HG02943 (cell line): ENCODE measurements at regions not wholly inside any gene's neighbourhood (a gene's known extent, or its start where the extent isn't known, plus 50 kb on each side); places are given as distances from the start of the nearest gene placed in this dataset.

Experiments
- ATAC-seq: cut with Tn5 transposase; IDR thresholded peaks from one replicate; pipeline ENCODE4 v1.9.1; 2021; ENCODE audit warnings: mild to moderate bottlenecking, low read depth, moderate library complexity; ENCODE audit not compliant: unreplicated experiment

DNA sequence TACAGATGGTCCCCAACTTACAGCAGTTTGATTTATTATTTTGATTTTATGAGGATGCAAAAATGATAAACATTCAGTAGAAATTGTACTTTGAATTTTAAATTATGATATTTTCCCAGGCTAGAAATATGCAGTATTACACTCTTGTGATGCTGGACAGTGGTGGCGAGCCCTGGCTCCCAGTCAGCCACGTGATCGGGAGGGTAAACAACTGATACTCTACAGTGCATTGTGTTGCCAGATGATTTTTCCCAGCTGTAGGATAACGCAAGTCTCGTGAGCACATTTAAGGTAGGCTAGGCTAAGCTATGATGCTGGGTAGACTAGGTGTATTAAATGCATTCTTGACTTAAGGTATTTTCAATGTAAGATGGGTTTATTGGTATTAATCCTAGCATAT is 865.2 kb downstream of the SORCS3 start:
- no peak for ATAC-seq

DNA sequence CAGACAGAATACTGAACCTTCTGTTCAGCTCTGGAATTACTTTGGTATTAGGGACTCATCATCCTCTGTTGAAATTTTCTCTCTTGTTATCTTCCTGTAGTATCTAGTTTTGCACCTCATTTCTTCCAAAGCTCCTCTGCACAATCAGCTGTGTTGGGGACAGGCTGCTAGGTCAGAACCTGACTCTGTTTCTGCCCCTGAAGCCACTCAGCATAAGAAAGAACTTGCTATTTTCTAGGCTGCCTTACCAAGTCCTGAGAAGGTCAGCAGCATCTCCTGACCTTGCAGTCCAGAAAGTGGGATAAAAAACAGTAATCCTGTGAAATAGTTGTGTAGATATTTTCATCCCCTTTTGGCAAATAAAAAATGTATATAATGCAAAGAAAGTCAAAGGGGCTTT is 862.6 kb downstream of the SORCS3 start:
- ATAC-seq = no peak

DNA sequence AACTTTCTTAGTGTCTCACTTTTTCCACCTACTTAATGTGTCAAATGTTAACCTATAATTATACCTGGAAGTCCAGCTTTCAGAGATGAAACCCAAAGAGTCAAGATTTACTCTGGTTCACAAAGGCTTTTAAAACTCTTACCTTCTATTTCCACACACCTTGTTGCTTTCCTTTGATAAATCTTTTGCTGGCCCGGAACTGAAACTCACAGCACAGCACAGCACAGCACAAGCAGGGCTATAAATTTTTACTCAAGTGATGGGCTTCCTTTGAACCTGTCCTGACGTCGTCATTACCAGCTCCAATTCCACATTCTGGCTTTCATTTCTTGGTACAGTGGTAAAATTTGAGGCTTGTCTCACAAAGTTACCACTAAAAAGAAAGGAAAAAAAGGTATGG is 861.0 kb downstream of the SORCS3 start:
- ATAC-seq = no peak

DNA sequence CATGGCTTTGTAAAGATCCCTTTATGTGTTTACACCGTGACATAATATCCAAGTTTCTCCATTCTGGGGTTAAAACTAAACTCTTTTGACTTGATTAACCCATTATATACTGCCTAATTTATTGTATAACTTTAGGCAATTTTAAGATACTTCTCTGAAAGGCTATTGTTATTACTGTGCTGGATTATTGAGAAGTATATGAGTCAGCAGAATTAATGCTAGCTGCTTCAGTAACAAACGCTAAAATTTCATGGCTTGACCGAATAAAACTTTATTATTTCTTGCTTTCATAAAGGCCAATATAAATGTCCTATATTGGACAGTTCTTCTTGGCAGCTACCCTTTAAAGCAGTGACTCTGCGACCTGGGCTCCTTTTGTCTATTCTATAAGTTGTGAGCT is 853.9 kb downstream of the SORCS3 start:
- ATAC-seq = no peak

DNA sequence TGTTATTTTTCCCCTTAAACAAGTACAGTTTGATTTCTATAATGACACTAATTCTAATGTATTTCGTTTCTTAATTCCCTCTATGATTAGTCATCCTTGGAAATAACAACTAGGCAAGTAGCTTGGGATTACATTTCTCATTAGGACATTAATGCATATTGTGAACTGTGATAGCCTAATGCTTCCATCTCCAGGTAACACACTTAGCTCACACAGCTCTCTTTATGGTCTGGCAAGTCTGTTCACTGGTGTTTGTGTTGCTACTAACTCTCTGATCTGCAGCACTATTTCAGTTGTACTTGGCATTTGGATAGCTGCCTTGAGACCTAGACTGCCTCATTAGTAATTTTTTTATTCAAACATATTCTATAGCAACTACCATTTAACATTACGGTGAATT is 853.2 kb downstream of the SORCS3 start:
- ATAC-seq = no peak

DNA sequence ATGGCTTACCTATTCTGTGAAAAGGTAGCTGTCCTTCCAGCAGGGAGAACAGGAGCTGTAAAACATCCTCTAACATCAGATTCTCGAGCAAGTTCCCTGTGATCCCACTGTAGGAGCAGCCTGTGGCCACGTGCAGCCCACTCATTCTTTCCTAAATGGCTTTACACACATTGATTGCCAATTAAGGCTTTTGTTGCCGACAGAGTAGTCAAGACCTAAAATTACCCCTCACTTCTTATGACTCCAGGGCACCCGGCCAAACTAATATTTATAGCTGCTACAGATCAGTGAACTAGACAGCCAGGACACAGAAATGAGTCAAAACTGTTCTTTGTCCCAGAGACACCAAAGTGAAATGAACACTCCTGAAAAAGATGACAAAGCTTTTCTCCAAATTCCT is 832.1 kb downstream of the SORCS3 start:
- ATAC-seq = no peak

DNA sequence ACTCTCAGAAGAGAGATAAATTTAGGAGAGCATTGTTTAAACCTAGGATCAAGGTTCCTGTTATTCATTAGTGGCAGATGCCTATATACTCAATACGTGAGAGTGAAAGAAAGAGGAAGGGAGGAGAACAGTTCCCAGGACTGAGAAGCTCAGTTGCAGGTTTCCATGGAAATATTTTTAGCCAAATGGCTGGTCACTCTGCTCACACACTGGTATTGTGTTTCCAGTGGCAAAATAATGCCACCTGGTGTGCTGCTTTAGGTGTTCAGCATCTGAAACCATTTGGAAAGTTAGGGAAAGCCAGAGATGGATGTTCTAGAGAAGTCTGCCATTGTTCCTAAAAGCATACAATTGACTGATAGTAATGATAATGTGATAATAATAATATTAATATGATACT is 827.7 kb downstream of the SORCS3 start:
- no peak for ATAC-seq

DNA sequence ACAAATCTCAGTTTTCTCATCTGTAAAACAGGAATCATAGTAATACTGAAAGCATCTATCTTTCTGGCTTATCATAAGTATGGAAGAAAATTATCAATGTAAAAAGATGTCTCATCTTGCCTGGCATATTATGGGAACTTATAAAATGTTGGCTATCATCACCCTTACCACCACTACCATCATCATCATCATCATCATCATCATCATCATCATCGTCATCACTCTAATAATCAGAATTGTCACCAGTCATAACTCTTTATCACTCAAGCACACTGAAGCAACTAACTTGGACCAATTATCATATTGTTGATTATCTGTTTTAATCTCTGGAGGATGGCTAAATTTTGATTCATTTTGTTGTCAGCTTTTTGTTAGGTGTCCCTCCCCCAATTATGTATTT is 825.4 kb downstream of the SORCS3 start:
- no peak for ATAC-seq

DNA sequence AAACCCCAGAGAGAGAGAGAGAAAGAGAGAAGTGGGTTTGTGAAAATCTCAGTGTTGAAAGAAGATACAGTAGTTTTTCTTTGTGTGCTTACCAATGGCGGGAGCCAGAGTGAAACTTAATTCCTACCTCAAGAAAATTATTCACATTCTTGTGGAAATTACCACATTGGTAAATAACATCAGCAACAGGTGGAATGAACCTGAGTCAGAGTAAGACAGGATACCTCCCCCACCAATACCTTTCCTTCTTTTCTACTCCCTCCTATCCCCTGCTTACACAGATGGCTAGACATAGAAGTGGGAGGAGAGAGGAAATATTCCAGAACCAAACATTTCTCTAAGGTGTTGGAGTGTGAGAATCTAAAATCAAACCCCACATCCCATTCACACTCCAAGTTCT is 793.9 kb downstream of the SORCS3 start:
- no peak for ATAC-seq

DNA sequence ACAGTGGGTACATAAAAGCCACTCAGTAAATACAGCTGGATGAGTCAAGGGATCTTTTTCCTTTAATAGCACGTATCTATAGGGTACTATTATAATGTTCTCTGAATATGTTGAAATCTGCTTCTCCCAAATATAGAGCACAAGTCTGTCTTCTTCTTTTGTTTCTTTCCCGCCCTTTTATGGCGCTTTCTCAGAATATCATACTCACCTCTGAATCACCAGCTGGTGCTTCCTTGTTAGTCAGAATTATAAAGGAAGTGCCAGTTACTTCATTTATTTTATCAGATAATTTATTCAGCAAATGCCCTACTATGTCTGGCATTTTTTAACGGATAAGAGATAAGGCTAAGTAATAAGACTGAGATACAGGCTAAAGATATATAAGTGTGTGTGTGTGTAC is 772.9 kb downstream of the SORCS3 start:
- no peak for ATAC-seq

DNA sequence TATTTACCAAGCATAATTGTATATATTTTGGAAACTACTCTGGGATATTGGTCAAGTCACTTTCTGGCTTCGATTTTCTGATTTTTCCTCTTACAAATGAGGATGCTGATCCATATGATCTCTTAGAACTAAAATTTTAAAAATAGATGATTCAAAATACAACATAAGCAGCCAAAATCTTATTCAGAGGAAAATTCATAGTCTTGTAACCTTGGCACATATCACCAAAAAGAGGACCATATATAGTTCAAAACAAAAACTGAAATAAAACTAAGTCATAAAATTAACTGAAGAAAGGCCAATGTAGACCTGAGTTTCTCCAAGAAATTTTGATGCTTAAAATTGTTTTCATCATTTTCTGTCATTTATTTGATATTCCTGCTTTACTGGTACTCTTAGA is 768.3 kb downstream of the SORCS3 start:
- ATAC-seq = no peak

DNA sequence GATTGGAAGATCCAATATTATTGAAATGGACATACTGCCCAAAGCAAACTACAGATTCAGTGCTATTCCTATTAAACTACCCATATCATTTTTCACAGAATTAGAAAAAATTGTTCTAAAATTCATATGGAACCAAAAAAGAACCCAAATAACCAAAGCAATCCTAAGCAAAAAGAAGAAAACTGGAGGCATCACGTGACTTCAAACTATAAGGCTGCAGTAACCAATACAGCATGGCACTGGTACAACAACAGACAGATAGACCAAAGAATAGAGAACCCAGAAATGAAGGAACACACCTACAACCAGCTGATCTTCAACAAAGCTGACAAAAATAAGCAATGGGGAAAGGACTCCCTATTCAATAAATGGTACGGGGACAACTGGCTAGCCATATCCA is 765.4 kb downstream of the SORCS3 start:
- ATAC-seq = no peak

DNA sequence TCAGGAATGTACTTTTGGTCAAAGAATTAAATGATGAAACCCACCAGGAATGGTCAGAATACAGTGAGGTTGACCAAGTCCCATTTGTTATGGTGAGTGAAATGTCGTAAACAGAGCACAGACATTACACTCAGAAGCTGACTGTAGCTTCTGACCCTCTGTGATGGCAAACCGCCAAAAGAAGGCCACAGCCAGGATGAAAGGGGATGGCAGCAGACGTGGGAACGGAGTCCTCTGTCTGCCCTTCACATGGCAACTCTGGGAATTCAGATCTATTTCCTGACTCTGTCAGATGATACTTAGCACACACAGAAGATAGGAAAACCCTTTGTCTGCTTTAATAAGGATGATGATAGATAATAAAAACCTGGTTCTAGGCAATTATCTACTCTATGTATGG is 757.1 kb downstream of the SORCS3 start:
- no peak for ATAC-seq

DNA sequence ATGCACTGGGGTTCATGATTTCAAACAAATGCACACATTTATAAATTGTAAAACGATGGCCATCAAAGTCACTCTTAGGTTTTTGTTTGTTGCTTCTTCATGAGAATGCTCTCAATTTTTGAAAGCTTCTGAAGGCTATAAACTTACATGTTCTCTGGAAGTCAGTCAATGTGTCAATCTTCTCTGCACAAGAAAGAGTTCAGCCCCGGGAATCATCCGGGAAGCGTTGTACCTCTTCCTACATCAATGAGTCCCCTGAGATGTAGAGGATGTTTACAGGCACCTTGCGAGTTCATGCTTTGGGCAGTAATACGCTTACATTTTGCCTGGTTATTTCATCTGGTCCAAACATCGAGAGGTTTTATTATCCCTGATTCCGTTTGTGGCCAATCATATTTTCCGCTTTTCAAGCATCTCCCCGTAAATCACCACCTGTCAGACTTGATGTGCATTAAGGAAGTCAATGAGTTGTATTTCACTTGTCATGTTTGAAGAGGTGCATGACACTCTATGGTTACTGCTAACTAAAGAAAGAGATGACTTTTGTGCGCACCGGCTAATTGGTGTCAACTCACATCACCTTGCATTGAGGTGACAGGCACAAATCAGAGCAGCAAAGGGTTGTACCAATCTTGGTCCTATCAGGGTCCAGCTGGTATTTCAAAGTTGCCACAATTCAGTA is 750.7 kb downstream of the SORCS3 start:
- no peak for ATAC-seq

DNA sequence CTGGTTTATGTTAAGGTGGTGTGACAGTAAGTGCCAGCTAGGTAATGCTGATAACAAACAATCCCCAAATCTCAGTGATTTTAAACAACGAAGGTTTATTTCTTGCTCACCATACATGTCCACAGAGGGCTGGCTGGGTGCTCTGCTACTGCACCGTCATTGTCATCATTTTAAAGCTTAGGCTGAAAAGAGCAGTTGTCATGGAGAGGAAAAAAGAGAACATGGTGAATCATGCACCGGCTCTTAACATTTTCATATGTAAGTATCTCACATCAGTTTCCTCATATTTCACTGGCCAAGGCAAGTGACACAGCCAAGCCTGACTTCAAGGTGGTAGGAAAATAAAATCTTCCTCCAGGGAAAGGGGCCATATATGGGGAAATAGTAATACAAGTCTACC is 746.9 kb downstream of the SORCS3 start:
- ATAC-seq = no peak

DNA sequence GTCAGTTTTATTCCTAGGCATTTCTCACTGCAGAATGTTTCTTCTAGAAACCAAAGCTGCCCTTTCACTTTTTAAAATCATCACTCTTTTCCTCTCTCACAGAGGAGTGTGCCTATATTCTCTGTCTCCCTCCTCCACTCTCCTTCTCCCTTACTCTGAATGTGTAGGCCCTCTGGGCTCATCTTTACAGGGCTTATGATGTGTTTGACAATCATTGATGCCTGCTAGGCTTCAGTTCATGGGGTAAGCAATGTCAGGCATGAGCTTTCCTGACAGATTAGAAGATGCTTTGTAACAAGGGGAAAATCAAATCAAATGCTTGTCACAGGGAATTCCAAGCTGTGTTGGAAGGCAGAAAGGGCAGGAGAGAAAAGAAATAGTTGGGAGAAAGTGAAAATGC is 742.9 kb downstream of the SORCS3 start:
- no peak for ATAC-seq

DNA sequence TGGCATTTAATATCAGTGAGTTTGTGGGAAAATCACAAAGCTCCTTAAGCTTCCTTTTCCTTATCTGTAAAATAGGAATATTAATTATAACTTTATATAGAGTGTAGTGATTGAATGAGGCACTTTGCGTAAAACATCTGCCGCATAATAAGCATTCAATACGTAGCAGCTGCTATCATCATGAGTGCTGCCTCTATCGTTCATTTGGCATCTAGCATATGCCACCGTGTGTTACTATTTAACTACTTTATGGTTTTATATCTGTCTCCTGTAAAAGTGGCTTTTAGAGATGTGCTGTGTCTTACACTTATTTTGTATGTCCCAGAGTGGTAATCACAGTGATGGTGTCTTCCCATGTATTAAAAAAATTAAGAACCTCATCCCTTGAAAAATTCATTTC is 729.6 kb downstream of the SORCS3 start:
- no peak for ATAC-seq

DNA sequence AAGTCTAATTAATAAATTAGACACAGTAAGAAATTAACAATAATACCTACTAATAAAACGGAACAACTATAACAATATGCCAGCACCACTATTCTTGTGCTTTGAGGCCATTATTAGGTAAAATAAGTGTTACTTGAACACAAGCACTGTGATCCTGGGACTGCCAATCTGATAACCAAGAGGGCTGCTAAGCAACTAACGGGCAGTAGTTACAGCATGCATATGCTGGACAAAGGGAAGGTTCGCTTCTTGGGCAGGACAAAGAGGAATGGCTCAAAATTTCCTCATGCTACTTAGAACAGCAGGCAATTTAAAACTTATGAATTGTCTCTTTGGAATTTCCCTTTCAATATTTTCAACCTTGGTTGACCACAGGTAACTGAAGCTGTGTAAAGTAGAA is 718.6 kb downstream of the SORCS3 start:
- no peak for ATAC-seq

DNA sequence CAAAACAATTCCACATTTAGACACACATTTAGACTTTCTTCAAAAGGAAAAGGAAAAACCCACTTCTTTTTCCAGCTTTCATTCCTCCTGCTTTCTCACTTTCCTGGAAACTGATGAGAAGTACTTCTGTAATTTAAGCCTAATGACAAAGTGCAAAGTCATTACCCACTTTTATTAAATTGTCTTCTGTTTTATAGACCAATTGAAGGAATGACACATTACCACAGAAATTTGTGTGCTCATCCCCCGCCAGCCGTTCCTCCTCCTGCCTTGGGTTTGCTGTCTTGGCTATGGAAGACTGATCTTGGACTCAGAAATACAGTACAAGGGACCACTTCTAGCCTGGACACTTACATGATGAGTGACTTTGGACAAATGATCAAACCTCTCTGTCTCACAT is 717.8 kb downstream of the SORCS3 start:
- no peak for ATAC-seq

DNA sequence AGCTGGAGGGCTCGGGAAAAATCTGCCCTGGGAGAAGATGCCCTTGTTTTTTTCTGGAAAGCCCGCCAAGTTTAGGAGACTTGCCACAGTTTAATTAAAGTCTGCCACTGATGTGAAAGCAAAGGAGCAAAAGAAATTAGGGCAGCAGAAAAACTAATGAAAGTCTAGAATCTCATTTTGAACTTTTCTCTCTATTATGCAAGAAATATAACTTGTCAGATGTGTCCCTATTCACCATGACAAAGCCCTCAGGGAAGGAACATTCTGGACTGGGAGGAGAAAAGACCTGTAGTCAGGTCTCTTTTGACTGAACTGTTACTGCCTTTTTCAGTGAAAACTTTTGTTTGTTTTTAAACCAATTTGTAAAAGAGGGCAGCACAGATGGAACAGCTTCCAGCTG is 715.5 kb downstream of the SORCS3 start:
- no peak for ATAC-seq

DNA sequence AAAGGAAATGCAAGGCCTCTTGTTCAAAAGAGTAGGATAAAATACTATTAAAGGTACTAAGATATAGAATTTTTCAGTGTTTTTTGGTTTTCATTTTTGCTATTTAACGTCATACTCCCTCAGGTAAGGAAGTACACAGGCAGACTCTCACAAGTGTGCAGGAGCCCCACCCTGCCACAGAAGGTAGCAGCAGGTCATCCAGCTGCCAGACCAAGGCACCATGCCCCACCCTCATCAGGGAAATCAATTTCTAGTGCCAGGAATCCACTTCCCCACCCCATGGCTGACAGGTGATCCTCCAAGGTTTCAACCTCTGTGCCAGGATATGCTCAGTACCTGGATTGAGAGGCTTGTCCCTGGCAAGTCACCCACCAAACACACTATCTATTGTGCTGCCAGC is 712.9 kb downstream of the SORCS3 start:
- no peak for ATAC-seq

DNA sequence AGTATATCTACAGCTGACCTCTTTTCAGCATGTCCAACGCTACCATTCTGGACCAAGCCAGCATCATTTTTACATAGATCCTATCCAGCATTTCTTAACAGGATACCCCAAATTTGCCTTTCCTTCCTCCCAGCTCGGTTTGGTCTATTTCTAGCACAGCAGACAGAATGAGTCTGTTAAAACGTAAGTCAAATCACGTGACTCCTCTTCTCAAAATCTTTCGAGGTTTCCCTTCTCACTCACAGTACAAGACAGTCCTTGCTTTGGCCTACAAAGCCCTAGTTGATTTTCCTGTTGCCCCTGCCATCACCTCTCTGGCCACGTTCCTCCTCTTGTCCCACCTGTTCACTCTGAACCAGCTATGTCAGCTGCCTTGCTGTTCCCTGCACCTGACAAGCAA is 711.7 kb downstream of the SORCS3 start:
- no peak for ATAC-seq

DNA sequence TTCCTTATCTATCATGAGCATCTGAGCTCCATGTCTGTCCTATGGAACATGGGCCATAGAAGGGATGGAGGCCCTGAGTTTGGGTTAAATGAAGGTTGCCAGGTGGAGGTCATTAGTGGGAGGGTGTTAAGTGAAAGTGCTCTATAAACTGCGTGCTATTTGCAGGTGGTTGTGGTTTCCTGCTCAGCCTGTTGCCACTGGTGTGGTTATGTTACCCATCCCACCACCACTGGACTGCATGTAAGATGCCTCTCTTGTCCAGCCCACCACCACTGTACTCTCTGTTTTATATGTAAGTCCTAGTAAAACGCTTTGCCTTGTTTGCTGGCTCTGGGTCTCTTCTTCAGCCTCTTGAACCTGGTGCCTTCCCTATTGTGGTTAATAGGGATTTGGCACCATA is 711.2 kb downstream of the SORCS3 start:
- no peak for ATAC-seq
